ENCODE measurements at regions not wholly inside any gene's neighbourhood (a gene's known extent, or its start where the extent isn't known, plus 50 kb on each side); places are given as distances from the start of the nearest gene placed in this dataset.

GRCh38 chr13:109913936-109914510 lies 127.6 kb upstream of the IRS2 start:
- WGBS (ENCODE audit: extremely low coverage, insufficient coverage, low lambda C conversion rate) = no CpG with 5 or more reads among the region's 3 CpGs

GRCh38 chr13:109913186-109913585 lies 126.8 kb upstream of the IRS2 start:
- Histone ChIP-seq H3K4ac (ENCODE audit: low read depth, low read length) (no peak overlapping the region), H2BK120ac (ENCODE audit: low read depth, low read length) (no peak overlapping the region), H3K4me1 (ENCODE audit: control insufficient read depth, low read depth, low read length) (no peaks in the 10 kb centered on the region), H3K27ac (ENCODE audit: low read depth, low read length) (no peak overlapping the region), H3K23ac (ENCODE audit: low read length) (no peak overlapping the region), H3K18ac (ENCODE audit: low read length) (no peak overlapping the region), H2BK5ac (ENCODE audit: low read length) (no peak overlapping the region), H3K79me2 (ENCODE audit: control insufficient read depth, insufficient read depth, low read length) (no peaks in the 10 kb centered on the region), H3K9ac (ENCODE audit: low read length) (no peak overlapping the region), H3K56ac (ENCODE audit: low read length) (no peak overlapping the region), H3K79me1 (ENCODE audit: low read length) (no peaks in the 10 kb centered on the region), H3K27me3 (ENCODE audit: insufficient read depth, low read length, poor library complexity) (no peaks in the 10 kb centered on the region), H4K8ac (ENCODE audit: low read depth, low read length) (no peak overlapping the region), H3K36me3 (ENCODE audit: control insufficient read depth, insufficient read depth, low read length) (no peaks in the 10 kb centered on the region), H3K4me3 (ENCODE audit: low read length) (no peak overlapping the region), H2BK15ac (replicated peaks; ENCODE audit: low read depth) (no peak overlapping the region), H3K4me2 (ENCODE audit: low read length) (no peak overlapping the region), H4K5ac (ENCODE audit: low read length) (no peak overlapping the region), H2AK5ac (ENCODE audit: low read length) (no peak overlapping the region)
- DNase-seq = no peak
- WGBS (ENCODE audit: extremely low coverage, insufficient coverage, low lambda C conversion rate) = no CpG with 5 or more reads among the region's 1 CpG

More at GRCh38 chr13:109913936-109914510, 127.6 kb upstream of the IRS2 start:
- Histone ChIP-seq H3K4me2 (ENCODE audit: low read length) (no peak overlapping the region), H3K79me1 (ENCODE audit: low read length) (no peaks in the 10 kb centered on the region), H3K18ac (ENCODE audit: low read length) (no peak overlapping the region), H2AK5ac (ENCODE audit: low read length) (no peak overlapping the region), H3K9ac (ENCODE audit: low read length) (no peak overlapping the region), H2BK15ac (replicated peaks; ENCODE audit: low read depth) (no peak overlapping the region), H3K79me2 (ENCODE audit: control insufficient read depth, insufficient read depth, low read length) (no peaks in the 10 kb centered on the region), H3K4me3 (ENCODE audit: low read length) (no peak overlapping the region), H3K27me3 (ENCODE audit: insufficient read depth, low read length, poor library complexity) (no peaks in the 10 kb centered on the region), H4K8ac (ENCODE audit: low read depth, low read length) (no peak overlapping the region), H4K5ac (ENCODE audit: low read length) (no peak overlapping the region), H3K4ac (ENCODE audit: low read depth, low read length) (no peak overlapping the region), H2BK120ac (ENCODE audit: low read depth, low read length) (no peak overlapping the region), H3K27ac (ENCODE audit: low read depth, low read length) (no peak overlapping the region), H3K56ac (ENCODE audit: low read length) (no peak overlapping the region), H3K23ac (ENCODE audit: low read length) (no peak overlapping the region), H3K36me3 (ENCODE audit: control insufficient read depth, insufficient read depth, low read length) (no peaks in the 10 kb centered on the region), H3K4me1 (ENCODE audit: control insufficient read depth, low read depth, low read length) (no peaks in the 10 kb centered on the region), H2BK5ac (ENCODE audit: low read length) (no peak overlapping the region)
- no peak for DNase-seq

DNA sequence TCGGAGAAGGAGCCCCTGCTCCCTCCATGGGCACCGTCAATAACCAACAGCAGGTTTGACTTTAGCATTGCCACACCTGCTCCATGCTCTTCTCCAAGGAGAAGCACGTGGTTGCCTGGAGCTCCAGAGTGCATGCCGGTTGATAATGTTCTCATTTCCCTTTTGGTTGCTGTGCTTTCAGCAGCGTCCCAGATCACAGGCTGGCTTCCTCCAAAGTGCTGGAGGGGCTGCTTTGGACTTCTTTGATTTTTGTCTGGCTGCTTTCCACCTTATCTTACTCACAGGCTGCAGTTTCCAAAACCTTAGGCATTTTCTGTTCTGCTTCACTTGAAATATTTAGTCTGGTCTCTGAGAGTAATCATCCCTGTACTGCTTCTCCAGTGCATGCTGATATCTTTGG lies 123.8 kb upstream of the IRS2 start:
- WGBS (ENCODE audit: extremely low coverage, insufficient coverage, low lambda C conversion rate) = no CpG with 5 or more reads among the region's 5 CpGs
- no peak overlapping the region for H2BK15ac ChIP-seq (replicated peaks; ENCODE audit: low read depth)
- no peak overlapping the region for H3K18ac ChIP-seq (ENCODE audit: low read length)
- no peaks in the 10 kb centered on the region for H3K79me1 ChIP-seq (ENCODE audit: low read length)
- no peak overlapping the region for H3K27ac ChIP-seq (ENCODE audit: low read depth, low read length)
- no peaks in the 10 kb centered on the region for H3K27me3 ChIP-seq (ENCODE audit: insufficient read depth, low read length, poor library complexity)
- H3K4me2 ChIP-seq (ENCODE audit: low read length) = no peak overlapping the region
- H4K8ac ChIP-seq (ENCODE audit: low read depth, low read length) = no peak overlapping the region
- no peak overlapping the region for H3K56ac ChIP-seq (ENCODE audit: low read length)
- H3K4me1 ChIP-seq (ENCODE audit: control insufficient read depth, low read depth, low read length) = no peaks in the 10 kb centered on the region
- H3K4ac ChIP-seq (ENCODE audit: low read depth, low read length) = no peak overlapping the region
- no peak overlapping the region for H2AK5ac ChIP-seq (ENCODE audit: low read length)
- no peak overlapping the region for H2BK5ac ChIP-seq (ENCODE audit: low read length)
- H3K23ac ChIP-seq (ENCODE audit: low read length) = no peak overlapping the region
- no peaks in the 10 kb centered on the region for H3K36me3 ChIP-seq (ENCODE audit: control insufficient read depth, insufficient read depth, low read length)
- H3K79me2 ChIP-seq (ENCODE audit: control insufficient read depth, insufficient read depth, low read length) = no peaks in the 10 kb centered on the region
- DNase-seq = no peak
- H4K5ac ChIP-seq (ENCODE audit: low read length) = no peak overlapping the region
- H3K4me3 ChIP-seq (ENCODE audit: low read length) = no peak overlapping the region
- no peak overlapping the region for H3K9ac ChIP-seq (ENCODE audit: low read length)
- H2BK120ac ChIP-seq (ENCODE audit: low read depth, low read length) = no peak overlapping the region

- Histone ChIP-seq H4K8ac (ENCODE audit: low read depth, low read length) (no peak overlapping the region), H3K4me2 (ENCODE audit: low read length) (no peak overlapping the region), H3K9ac (ENCODE audit: low read length) (no peak overlapping the region), H4K5ac (ENCODE audit: low read length) (no peak overlapping the region), H2BK15ac (replicated peaks; ENCODE audit: low read depth) (no peak overlapping the region), H2AK5ac (ENCODE audit: low read length) (no peak overlapping the region), H3K4me3 (ENCODE audit: low read length) (no peak overlapping the region), H3K56ac (ENCODE audit: low read length) (no peak overlapping the region), H3K27ac (ENCODE audit: low read depth, low read length) (no peak overlapping the region), H3K23ac (ENCODE audit: low read length) (no peak overlapping the region), H3K18ac (ENCODE audit: low read length) (no peak overlapping the region), H3K79me1 (ENCODE audit: low read length) (no peaks in the 10 kb centered on the region), H3K79me2 (ENCODE audit: control insufficient read depth, insufficient read depth, low read length) (no peaks in the 10 kb centered on the region), H2BK5ac (ENCODE audit: low read length) (no peak overlapping the region), H3K36me3 (ENCODE audit: control insufficient read depth, insufficient read depth, low read length) (no peaks in the 10 kb centered on the region), H2BK120ac (ENCODE audit: low read depth, low read length) (no peak overlapping the region), H3K27me3 (ENCODE audit: insufficient read depth, low read length, poor library complexity) (no peaks in the 10 kb centered on the region), H3K4ac (ENCODE audit: low read depth, low read length) (no peak overlapping the region), H3K4me1 (ENCODE audit: control insufficient read depth, low read depth, low read length) (no peaks in the 10 kb centered on the region)
- no peak for DNase-seq
- WGBS (ENCODE audit: extremely low coverage, insufficient coverage, low lambda C conversion rate) = no CpG with 5 or more reads among the region's 3 CpGs
Measured at GRCh38 chr13:109906976-109907375, 120.6 kb upstream of the IRS2 start.

DNA sequence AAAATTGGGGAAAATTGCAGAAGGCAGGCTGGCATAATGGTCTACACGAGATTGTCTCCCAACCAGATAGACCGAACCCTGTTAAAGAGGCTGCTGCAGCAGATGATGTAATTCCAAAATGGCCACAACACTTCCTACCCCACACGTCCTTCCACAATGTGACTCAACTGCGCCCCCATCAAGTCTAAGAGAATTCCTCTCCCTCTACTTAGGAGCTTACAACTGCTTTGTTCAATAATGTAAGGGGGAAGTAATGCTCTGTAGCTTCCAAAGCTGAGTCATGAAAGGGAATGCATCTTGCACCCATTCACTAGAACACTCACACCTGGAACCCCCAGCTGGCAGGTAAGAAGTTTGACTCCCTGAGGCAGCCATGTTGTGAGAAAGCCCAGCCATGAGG lies 117.8 kb upstream of the IRS2 start:
- Histone ChIP-seq H3K4me1 (ENCODE audit: control insufficient read depth, low read depth, low read length) (no peaks in the 10 kb centered on the region), H4K5ac (ENCODE audit: low read length) (no peak overlapping the region), H4K8ac (ENCODE audit: low read depth, low read length) (no peak overlapping the region), H3K9ac (ENCODE audit: low read length) (no peak overlapping the region), H3K4me3 (ENCODE audit: low read length) (no peak overlapping the region), H3K27me3 (ENCODE audit: insufficient read depth, low read length, poor library complexity) (no peaks in the 10 kb centered on the region), H3K4ac (ENCODE audit: low read depth, low read length) (no peak overlapping the region), H2BK120ac (ENCODE audit: low read depth, low read length) (no peak overlapping the region), H3K79me2 (ENCODE audit: control insufficient read depth, insufficient read depth, low read length) (no peaks in the 10 kb centered on the region), H3K56ac (ENCODE audit: low read length) (no peak overlapping the region), H3K23ac (ENCODE audit: low read length) (no peak overlapping the region), H3K18ac (ENCODE audit: low read length) (no peak overlapping the region), H3K36me3 (ENCODE audit: control insufficient read depth, insufficient read depth, low read length) (no peaks in the 10 kb centered on the region), H3K27ac (ENCODE audit: low read depth, low read length) (no peak overlapping the region), H3K79me1 (ENCODE audit: low read length) (no peaks in the 10 kb centered on the region), H3K4me2 (ENCODE audit: low read length) (no peak overlapping the region), H2AK5ac (ENCODE audit: low read length) (no peak overlapping the region), H2BK15ac (replicated peaks; ENCODE audit: low read depth) (no peak overlapping the region), H2BK5ac (ENCODE audit: low read length) (no peak overlapping the region)
- DNase-seq = peak; percentile 36
- WGBS (ENCODE audit: extremely low coverage, insufficient coverage, low lambda C conversion rate) = no CpG with 5 or more reads among the region's 4 CpGs

DNA sequence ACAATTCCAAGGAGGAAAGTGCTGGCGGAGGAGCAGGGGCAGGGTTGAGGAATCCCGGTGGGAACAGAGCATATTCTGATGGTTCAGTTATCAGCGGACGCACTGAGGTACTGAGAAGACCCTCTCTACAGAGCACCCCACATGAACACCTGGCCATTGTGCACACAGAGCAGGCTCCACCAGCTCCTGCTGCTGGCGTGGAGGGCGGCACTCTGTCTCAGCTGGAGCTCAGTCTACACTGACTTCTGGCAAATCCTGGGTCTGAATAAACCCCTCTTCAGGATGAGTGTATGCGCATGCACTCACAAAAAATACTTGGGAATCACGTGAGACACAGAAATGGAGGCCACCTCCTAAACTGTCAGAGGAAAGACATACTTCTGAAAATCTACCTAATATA lies 114.4 kb upstream of the IRS2 start:
- H3K4me1 ChIP-seq (ENCODE audit: control insufficient read depth, low read depth, low read length) = no peaks in the 10 kb centered on the region
- peak overlapping the region; percentile 14 for H3K4me2 ChIP-seq (ENCODE audit: low read length)
- H3K27ac ChIP-seq (ENCODE audit: low read depth, low read length) = peak overlapping the region; percentile 34
- no peaks in the 10 kb centered on the region for H3K27me3 ChIP-seq (ENCODE audit: insufficient read depth, low read length, poor library complexity)
- peak overlapping the region; percentile 35 for H3K56ac ChIP-seq (ENCODE audit: low read length)
- no peak overlapping the region for H3K4ac ChIP-seq (ENCODE audit: low read depth, low read length)
- H4K5ac ChIP-seq (ENCODE audit: low read length) = no peak overlapping the region
- H3K9ac ChIP-seq (ENCODE audit: low read length) = no peak overlapping the region
- H2BK5ac ChIP-seq (ENCODE audit: low read length) = peak overlapping the region; percentile 4
- H3K18ac ChIP-seq (ENCODE audit: low read length) = no peak overlapping the region
- no peak overlapping the region for H2AK5ac ChIP-seq (ENCODE audit: low read length)
- no peak overlapping the region for H2BK120ac ChIP-seq (ENCODE audit: low read depth, low read length)
- no peak overlapping the region for H3K23ac ChIP-seq (ENCODE audit: low read length)
- no peak overlapping the region for H2BK15ac ChIP-seq (replicated peaks; ENCODE audit: low read depth)
- no CpG with 5 or more reads among the region's 8 CpGs for WGBS (ENCODE audit: extremely low coverage, insufficient coverage, low lambda C conversion rate)
- no peak overlapping the region for H3K4me3 ChIP-seq (ENCODE audit: low read length)
- no peaks in the 10 kb centered on the region for H3K79me2 ChIP-seq (ENCODE audit: control insufficient read depth, insufficient read depth, low read length)
- H3K79me1 ChIP-seq (ENCODE audit: low read length) = no peaks in the 10 kb centered on the region
- DNase-seq = no peak
- H4K8ac ChIP-seq (ENCODE audit: low read depth, low read length) = no peak overlapping the region
- no peaks in the 10 kb centered on the region for H3K36me3 ChIP-seq (ENCODE audit: control insufficient read depth, insufficient read depth, low read length)
